ENCODE measurements at regions not wholly inside any gene's neighbourhood (a gene's known extent, or its start where the extent isn't known, plus 50 kb on each side); places are given as distances from the start of the nearest gene placed in this dataset.

DNA sequence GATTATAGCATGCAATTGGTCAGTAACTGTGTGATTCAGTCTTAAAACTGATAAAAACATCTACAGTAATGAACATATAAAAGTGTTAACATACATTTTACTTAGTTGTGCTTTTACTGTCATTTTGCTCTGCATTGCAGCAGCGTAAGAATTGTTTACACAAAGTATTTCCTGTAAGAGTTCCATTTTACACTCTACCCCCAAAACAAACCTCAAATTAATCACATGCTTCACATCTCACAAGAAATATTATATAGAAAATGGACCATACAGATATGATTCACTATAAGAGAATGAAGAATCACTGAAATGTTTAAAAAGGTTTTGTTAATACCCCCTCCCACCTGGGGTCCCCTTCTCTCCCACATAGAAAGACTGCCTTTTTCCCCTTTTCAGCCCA, 225.9 kb upstream of the LRRN1 start:
- Histone ChIP-seq H3K9me3 (ENCODE audit: low read length) (no peaks in the 10 kb centered on the region), H3K36me3 (ENCODE audit: insufficient read depth, low read length) (no peaks in the 10 kb centered on the region), H3K79me2 (ENCODE audit: low read length) (no peaks in the 10 kb centered on the region), H3K4me2 (ENCODE audit: low read depth, low read length, poor library complexity, severe bottlenecking) (no peak overlapping the region), H2AFZ (ENCODE audit: low read length) (no peak overlapping the region), H3K4me3 (ENCODE audit: low read length) (no peak overlapping the region), H3K4me1 (ENCODE audit: low read length) (no peaks in the 10 kb centered on the region), H3K9me2 (replicated peaks; ENCODE audit: insufficient read depth, low read length) (no peaks in the 10 kb centered on the region), H3K9ac (ENCODE audit: low read length) (no peak overlapping the region), H3K27me3 (ENCODE audit: low read length) (no peaks in the 10 kb centered on the region), H3K27ac (ENCODE audit: low read length) (no peak overlapping the region), H4K20me1 (ENCODE audit: insufficient read depth, low read depth, low read length) (no peaks in the 10 kb centered on the region)
- DNase-seq, result no peak

DNA sequence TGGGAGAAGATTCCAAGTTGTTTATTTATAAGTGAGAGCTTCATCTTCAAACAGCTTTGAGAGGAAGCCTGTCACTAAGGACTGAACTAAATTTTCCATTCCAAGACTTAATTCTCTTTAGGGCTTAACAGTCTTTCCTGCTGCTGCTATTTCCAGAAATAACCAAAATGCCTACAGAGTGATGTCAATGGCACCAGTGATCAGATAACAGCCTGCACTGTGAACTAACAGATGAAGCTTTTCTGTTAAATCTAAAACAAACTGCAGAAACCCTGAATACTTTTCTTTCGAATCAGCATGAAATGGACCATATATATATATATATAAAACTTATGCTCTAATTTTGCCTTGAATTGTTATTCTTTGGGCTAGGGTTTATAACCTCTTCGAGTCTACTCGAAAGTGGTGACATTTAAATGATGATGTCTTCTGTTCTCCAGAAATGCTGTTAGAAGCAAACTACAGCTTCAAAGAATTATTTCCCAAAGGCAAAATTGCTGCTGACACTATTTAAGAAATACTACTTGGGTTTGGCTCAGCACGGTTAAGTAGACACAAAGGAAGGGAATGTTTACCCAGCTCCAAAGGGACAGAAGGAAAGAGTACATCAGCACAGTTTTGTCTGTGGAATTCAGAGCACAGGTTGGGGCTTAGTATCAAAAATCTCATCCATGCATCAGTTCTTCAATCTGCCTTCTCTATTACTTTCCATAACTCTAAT, 238.5 kb upstream of the LRRN1 start:
- no peaks in the 10 kb centered on the region for H3K36me3 ChIP-seq (ENCODE audit: insufficient read depth, low read length)

DNA sequence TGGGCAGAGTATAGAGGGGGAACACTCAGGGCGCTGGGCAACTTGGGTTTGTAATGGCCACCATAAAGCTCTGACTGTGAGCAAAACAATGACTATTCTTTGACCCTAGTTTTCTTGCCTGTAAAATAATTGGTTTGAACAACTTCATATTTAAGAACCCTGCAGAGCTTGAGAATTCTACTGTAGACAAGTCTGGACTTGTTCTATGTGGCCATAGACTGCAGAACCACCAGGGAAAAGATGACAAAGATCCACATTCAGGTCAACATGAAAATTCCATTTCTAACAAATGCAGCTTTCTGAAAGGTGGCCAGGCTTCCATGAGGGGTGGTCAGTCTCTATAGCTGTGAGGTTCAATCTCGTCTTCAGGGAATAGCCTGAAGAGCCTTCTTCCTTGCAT, 239.4 kb upstream of the LRRN1 start:
- no peak overlapping the region for H3K9ac ChIP-seq (ENCODE audit: low read length)
- H3K4me3 ChIP-seq (ENCODE audit: low read length), result no peak overlapping the region
- no peaks in the 10 kb centered on the region for H3K4me1 ChIP-seq (ENCODE audit: low read length)
- H3K9me3 ChIP-seq (ENCODE audit: low read length), result no peaks in the 10 kb centered on the region
- no peak for DNase-seq
- H3K36me3 ChIP-seq (ENCODE audit: insufficient read depth, low read length), result no peaks in the 10 kb centered on the region
- no peaks in the 10 kb centered on the region for H3K79me2 ChIP-seq (ENCODE audit: low read length)
- no peak overlapping the region for H3K4me2 ChIP-seq (ENCODE audit: low read depth, low read length, poor library complexity, severe bottlenecking)
- H3K27ac ChIP-seq (ENCODE audit: low read length), result no peak overlapping the region
- no peaks in the 10 kb centered on the region for H3K27me3 ChIP-seq (ENCODE audit: low read length)
- H2AFZ ChIP-seq (ENCODE audit: low read length), result no peak overlapping the region
- no peaks in the 10 kb centered on the region for H4K20me1 ChIP-seq (ENCODE audit: insufficient read depth, low read depth, low read length)
- no peaks in the 10 kb centered on the region for H3K9me2 ChIP-seq (replicated peaks; ENCODE audit: insufficient read depth, low read length)

More for the DNA sequence above, 238.5 kb upstream of the LRRN1 start:
- H3K4me2 ChIP-seq (ENCODE audit: low read depth, low read length, poor library complexity, severe bottlenecking), result no peak overlapping the region
- no peaks in the 10 kb centered on the region for H3K9me2 ChIP-seq (replicated peaks; ENCODE audit: insufficient read depth, low read length)
- no peak overlapping the region for H3K9ac ChIP-seq (ENCODE audit: low read length)
- no peaks in the 10 kb centered on the region for H4K20me1 ChIP-seq (ENCODE audit: insufficient read depth, low read depth, low read length)
- no peak overlapping the region for H3K27ac ChIP-seq (ENCODE audit: low read length)
- H3K9me3 ChIP-seq (ENCODE audit: low read length), result no peaks in the 10 kb centered on the region
- no peaks in the 10 kb centered on the region for H3K4me1 ChIP-seq (ENCODE audit: low read length)
- H3K4me3 ChIP-seq (ENCODE audit: low read length), result no peak overlapping the region
- no peaks in the 10 kb centered on the region for H3K79me2 ChIP-seq (ENCODE audit: low read length)
- no peaks in the 10 kb centered on the region for H3K27me3 ChIP-seq (ENCODE audit: low read length)
- no peak overlapping the region for H2AFZ ChIP-seq (ENCODE audit: low read length)
- no peak for DNase-seq

DNA sequence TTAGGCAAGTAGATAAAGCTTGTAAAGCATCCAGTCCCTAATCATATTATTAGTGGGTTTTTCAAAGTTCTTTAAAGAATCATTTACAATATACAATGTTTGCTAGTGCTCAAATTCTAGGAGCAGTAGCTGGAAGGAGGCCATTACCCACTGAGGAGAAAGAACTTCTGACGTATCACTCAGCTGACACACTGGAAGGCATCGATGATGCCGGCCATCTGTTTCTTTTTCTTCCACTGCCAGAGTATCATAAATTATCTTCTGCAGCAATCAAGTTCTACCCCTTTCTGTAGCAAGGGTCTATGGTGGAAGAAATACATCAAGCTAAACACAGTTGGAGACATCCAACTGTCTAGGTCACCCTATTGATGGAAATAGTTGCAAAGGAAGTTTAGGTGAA, 243.2 kb upstream of the LRRN1 start:
- H3K36me3 ChIP-seq (ENCODE audit: insufficient read depth, low read length), result no peaks in the 10 kb centered on the region
- H3K9me2 ChIP-seq (replicated peaks; ENCODE audit: insufficient read depth, low read length), result no peaks in the 10 kb centered on the region
- no peaks in the 10 kb centered on the region for H3K4me1 ChIP-seq (ENCODE audit: low read length)
- H2AFZ ChIP-seq (ENCODE audit: low read length), result no peak overlapping the region
- H3K27me3 ChIP-seq (ENCODE audit: low read length), result no peaks in the 10 kb centered on the region
- H3K79me2 ChIP-seq (ENCODE audit: low read length), result no peaks in the 10 kb centered on the region
- H3K4me3 ChIP-seq (ENCODE audit: low read length), result no peak overlapping the region
- H3K9ac ChIP-seq (ENCODE audit: low read length), result no peak overlapping the region
- no peak overlapping the region for H3K4me2 ChIP-seq (ENCODE audit: low read depth, low read length, poor library complexity, severe bottlenecking)
- H4K20me1 ChIP-seq (ENCODE audit: insufficient read depth, low read depth, low read length), result no peaks in the 10 kb centered on the region
- H3K27ac ChIP-seq (ENCODE audit: low read length), result no peak overlapping the region
- no peaks in the 10 kb centered on the region for H3K9me3 ChIP-seq (ENCODE audit: low read length)
- DNase-seq, result no peak

DNA sequence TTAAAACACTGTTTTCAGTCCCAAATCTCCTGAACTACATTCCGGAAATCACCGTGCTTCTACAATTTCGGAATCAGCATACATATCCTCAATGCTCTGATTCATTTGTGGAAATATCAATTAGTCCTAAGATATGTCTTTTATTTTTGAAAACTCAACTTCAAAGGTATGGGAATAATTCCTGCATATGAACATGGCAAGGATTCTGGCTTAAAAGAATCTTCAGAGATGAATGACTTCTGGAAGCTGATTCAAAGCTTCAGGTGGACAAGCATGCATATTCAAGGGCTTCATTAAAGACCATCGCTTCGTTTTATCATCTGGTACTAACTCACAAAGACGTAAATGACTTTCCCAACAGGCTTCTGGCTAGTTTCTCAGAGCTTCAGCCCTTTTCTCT, 246.0 kb upstream of the LRRN1 start:
- Histone ChIP-seq H3K9ac (ENCODE audit: low read length) (no peak overlapping the region), H4K20me1 (ENCODE audit: insufficient read depth, low read depth, low read length) (no peaks in the 10 kb centered on the region), H2AFZ (ENCODE audit: low read length) (no peak overlapping the region), H3K9me2 (replicated peaks; ENCODE audit: insufficient read depth, low read length) (no peaks in the 10 kb centered on the region), H3K36me3 (ENCODE audit: insufficient read depth, low read length) (no peaks in the 10 kb centered on the region), H3K4me3 (ENCODE audit: low read length) (no peak overlapping the region), H3K27me3 (ENCODE audit: low read length) (no peaks in the 10 kb centered on the region), H3K27ac (ENCODE audit: low read length) (no peak overlapping the region), H3K4me1 (ENCODE audit: low read length) (no peaks in the 10 kb centered on the region), H3K79me2 (ENCODE audit: low read length) (no peaks in the 10 kb centered on the region), H3K9me3 (ENCODE audit: low read length) (no peaks in the 10 kb centered on the region), H3K4me2 (ENCODE audit: low read depth, low read length, poor library complexity, severe bottlenecking) (no peak overlapping the region)
- no peak for DNase-seq

DNA sequence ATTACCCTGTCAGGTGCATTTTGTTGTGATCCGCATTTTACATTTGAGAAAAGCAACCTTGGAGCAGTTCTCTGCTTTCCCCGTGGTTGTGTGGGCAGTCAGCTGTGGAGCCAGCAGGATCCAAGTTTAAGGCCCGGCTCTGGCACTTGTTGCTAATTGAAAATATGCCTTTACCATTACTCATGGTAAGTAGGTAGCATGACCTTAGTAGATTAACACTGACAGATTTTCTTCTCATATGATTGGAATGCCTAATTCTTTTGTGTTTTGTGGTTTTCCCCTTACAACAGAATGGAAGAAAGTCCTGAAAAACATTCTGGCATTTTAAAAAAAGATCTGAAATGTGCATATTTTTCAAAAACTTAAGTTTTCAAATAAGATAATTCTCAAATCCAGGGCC, 246.5 kb upstream of the LRRN1 start:
- H3K4me1 ChIP-seq (ENCODE audit: low read length), result no peaks in the 10 kb centered on the region
- no peaks in the 10 kb centered on the region for H3K36me3 ChIP-seq (ENCODE audit: insufficient read depth, low read length)
- H3K27me3 ChIP-seq (ENCODE audit: low read length), result no peaks in the 10 kb centered on the region
- no peak overlapping the region for H2AFZ ChIP-seq (ENCODE audit: low read length)
- no peak for DNase-seq
- H3K9ac ChIP-seq (ENCODE audit: low read length), result no peak overlapping the region
- H3K9me2 ChIP-seq (replicated peaks; ENCODE audit: insufficient read depth, low read length), result no peaks in the 10 kb centered on the region
- H4K20me1 ChIP-seq (ENCODE audit: insufficient read depth, low read depth, low read length), result no peaks in the 10 kb centered on the region
- no peak overlapping the region for H3K27ac ChIP-seq (ENCODE audit: low read length)
- no peak overlapping the region for H3K4me2 ChIP-seq (ENCODE audit: low read depth, low read length, poor library complexity, severe bottlenecking)
- no peaks in the 10 kb centered on the region for H3K79me2 ChIP-seq (ENCODE audit: low read length)
- no peak overlapping the region for H3K4me3 ChIP-seq (ENCODE audit: low read length)
- no peaks in the 10 kb centered on the region for H3K9me3 ChIP-seq (ENCODE audit: low read length)

DNA sequence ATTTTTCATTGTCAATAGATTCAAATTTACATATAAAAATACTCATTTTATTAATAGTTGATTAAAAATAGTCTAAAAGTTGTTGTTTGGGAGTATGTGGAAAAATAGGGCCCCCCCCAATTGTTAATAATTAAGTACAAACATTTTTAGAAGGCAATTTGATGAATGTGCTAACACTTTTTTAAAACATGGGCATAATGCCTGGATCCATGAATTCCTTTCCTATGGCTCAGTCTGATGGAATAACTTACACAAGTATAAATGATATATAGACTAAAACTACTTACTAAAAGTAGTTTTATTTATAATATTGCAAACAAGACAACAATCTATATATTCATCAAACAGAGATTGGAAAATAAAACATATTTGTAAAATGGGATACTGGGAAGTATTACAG, 247.2 kb upstream of the LRRN1 start:
- Histone ChIP-seq H3K4me1 (ENCODE audit: low read length) (no peaks in the 10 kb centered on the region), H3K36me3 (ENCODE audit: insufficient read depth, low read length) (no peaks in the 10 kb centered on the region), H3K9me3 (ENCODE audit: low read length) (no peaks in the 10 kb centered on the region), H3K9ac (ENCODE audit: low read length) (no peak overlapping the region), H3K27ac (ENCODE audit: low read length) (no peak overlapping the region), H3K27me3 (ENCODE audit: low read length) (no peaks in the 10 kb centered on the region), H2AFZ (ENCODE audit: low read length) (no peak overlapping the region), H3K4me3 (ENCODE audit: low read length) (no peak overlapping the region), H3K9me2 (replicated peaks; ENCODE audit: insufficient read depth, low read length) (no peaks in the 10 kb centered on the region), H3K4me2 (ENCODE audit: low read depth, low read length, poor library complexity, severe bottlenecking) (no peak overlapping the region), H3K79me2 (ENCODE audit: low read length) (no peaks in the 10 kb centered on the region), H4K20me1 (ENCODE audit: insufficient read depth, low read depth, low read length) (no peaks in the 10 kb centered on the region)
- DNase-seq, result no peak

DNA sequence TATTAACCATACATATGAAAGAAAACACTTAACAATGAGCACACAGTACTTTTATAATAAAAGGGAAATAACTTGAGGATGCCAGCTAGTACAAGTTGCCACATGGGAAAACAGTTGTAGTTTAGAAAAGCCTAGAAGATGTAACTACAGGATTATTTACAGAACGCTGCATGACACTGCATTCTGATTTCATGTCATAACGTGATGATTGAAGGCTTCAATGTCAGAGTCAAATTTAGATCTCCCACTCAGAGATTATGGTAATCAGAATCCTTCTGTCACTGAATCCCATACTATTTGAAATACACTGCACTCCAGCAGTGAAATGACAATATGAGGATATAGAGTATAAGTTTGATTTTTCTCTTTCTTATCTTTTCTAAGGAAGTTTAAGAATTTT, 253.9 kb upstream of the LRRN1 start:
- Histone ChIP-seq H3K4me1 (ENCODE audit: low read length) (no peaks in the 10 kb centered on the region), H3K36me3 (ENCODE audit: insufficient read depth, low read length) (no peaks in the 10 kb centered on the region), H2AFZ (ENCODE audit: low read length) (no peak overlapping the region), H3K27ac (ENCODE audit: low read length) (no peak overlapping the region), H3K9me3 (ENCODE audit: low read length) (no peaks in the 10 kb centered on the region), H3K79me2 (ENCODE audit: low read length) (no peaks in the 10 kb centered on the region), H3K27me3 (ENCODE audit: low read length) (no peaks in the 10 kb centered on the region), H3K4me2 (ENCODE audit: low read depth, low read length, poor library complexity, severe bottlenecking) (no peak overlapping the region), H4K20me1 (ENCODE audit: insufficient read depth, low read depth, low read length) (no peaks in the 10 kb centered on the region), H3K9ac (ENCODE audit: low read length) (no peak overlapping the region), H3K4me3 (ENCODE audit: low read length) (no peak overlapping the region), H3K9me2 (replicated peaks; ENCODE audit: insufficient read depth, low read length) (no peaks in the 10 kb centered on the region)
- DNase-seq, result no peak

DNA sequence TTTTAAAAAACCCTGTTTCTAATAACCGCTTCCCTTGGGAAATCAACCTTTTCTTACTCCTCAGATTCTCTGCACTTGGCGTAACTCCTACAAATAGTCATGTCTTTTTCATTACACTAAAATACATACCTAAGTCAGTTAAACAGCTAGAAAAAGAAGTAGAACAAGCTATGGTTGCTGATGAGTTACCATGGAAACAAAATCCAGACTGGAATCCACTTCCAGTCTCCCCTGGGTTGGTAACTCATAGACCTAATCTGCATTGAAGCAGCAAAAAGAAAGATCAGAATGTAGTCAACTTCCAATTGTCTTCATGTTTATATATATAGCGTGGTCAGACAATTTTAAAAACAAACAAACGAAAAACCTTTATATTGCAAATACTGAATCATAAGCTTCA, 260.8 kb upstream of the LRRN1 start:
- no peak overlapping the region for H3K4me2 ChIP-seq (ENCODE audit: low read depth, low read length, poor library complexity, severe bottlenecking)
- H3K79me2 ChIP-seq (ENCODE audit: low read length), result no peaks in the 10 kb centered on the region
- no peak overlapping the region for H2AFZ ChIP-seq (ENCODE audit: low read length)
- no peaks in the 10 kb centered on the region for H3K9me2 ChIP-seq (replicated peaks; ENCODE audit: insufficient read depth, low read length)
- H3K27ac ChIP-seq (ENCODE audit: low read length), result no peak overlapping the region
- no peak overlapping the region for H3K9ac ChIP-seq (ENCODE audit: low read length)
- no peak overlapping the region for H3K4me3 ChIP-seq (ENCODE audit: low read length)
- H3K36me3 ChIP-seq (ENCODE audit: insufficient read depth, low read length), result no peaks in the 10 kb centered on the region
- no peaks in the 10 kb centered on the region for H3K9me3 ChIP-seq (ENCODE audit: low read length)
- H4K20me1 ChIP-seq (ENCODE audit: insufficient read depth, low read depth, low read length), result no peaks in the 10 kb centered on the region
- no peaks in the 10 kb centered on the region for H3K4me1 ChIP-seq (ENCODE audit: low read length)
- DNase-seq, result no peak
- H3K27me3 ChIP-seq (ENCODE audit: low read length), result no peaks in the 10 kb centered on the region

Data from Karpas-422 (cell line).